ENCODE measurements at regions not wholly inside any gene's neighbourhood (a gene's known extent, or its start where the extent isn't known, plus 50 kb on each side); places are given as distances from the start of the nearest gene placed in this dataset.

GRCh38 chr4:1488831-1489638 is 82.8 kb upstream of the NKX1-1 start:
- POLR2A ChIA-PET: no interaction called here

More at GRCh38 chr4:1488831-1489638, 82.8 kb upstream of the NKX1-1 start:
- Histone ChIP-seq H3K27ac (ENCODE audit: low read length in 2 of 2) (no peak overlapping the region), H3K27me3 (replicated peaks in 1 of 4; ENCODE audit: control extremely low read depth in 1 of 4, control insufficient read depth in 3 of 4, insufficient read depth in 4 of 4, low read length in 3 of 4) (peaks cover 0 to 3% (median 0%) of the 10 kb centered on the region in 4 experiments), H3K4me2 (replicated peaks; ENCODE audit: low read depth, low read length, poor library complexity, severe bottlenecking) (no peak overlapping the region), H3K9ac (ENCODE audit: low read length) (no peak overlapping the region), H4K20me1 (ENCODE audit: control insufficient read depth, insufficient read depth, low read length, poor library complexity, severe bottlenecking) (no peaks in the 10 kb centered on the region), H2AFZ (ENCODE audit: insufficient read depth, low read depth, low read length, poor library complexity, severe bottlenecking) (no peak overlapping the region), H3K4me3 (ENCODE audit: control extremely low read depth in 1 of 5, extremely low read depth in 1 of 5, insufficient read depth in 1 of 5, low read depth in 2 of 5, low read length in 4 of 5) (no peak overlapping the region), H3K36me3 (replicated peaks in 1 of 2; ENCODE audit: control extremely low read depth in 1 of 2, control insufficient read depth in 1 of 2, extremely low read depth in 1 of 2, insufficient read depth in 2 of 2, low read length in 1 of 2) (no peaks in the 10 kb centered on the region), H3K9me3 (ENCODE audit: control extremely low read depth in 1 of 3, control insufficient read depth in 2 of 3, insufficient read depth in 1 of 3, low read length in 2 of 3) (peaks cover 0 to 48% (median 21%) of the 10 kb centered on the region in 3 donors), H3K79me2 (ENCODE audit: control insufficient read depth, insufficient read depth, low read length) (no peaks in the 10 kb centered on the region), H3K4me1 (ENCODE audit: control insufficient read depth in 2 of 2, insufficient read depth in 2 of 2, low read length in 2 of 2) (no peaks in the 10 kb centered on the region)
- ATAC-seq (ENCODE audit: low read depth) (no peak), DNase-seq (no peak)
- H3K27me3 Mint-ChIP-seq: peaks cover 1% of the 10 kb centered on the region
- H3K4me1 Mint-ChIP-seq: no peaks in the 10 kb centered on the region
- CTCF ChIA-PET: no interaction called here
- 77% methylated on average over 22 of the region's 28 CpGs for WGBS (ENCODE audit: insufficient coverage)
- TF ChIP-seq EZH2 (IDR thresholded peaks at IDR 0.05; ENCODE audit: borderline replicate concordance, insufficient read depth, low read depth, low read length, poor library complexity, severe bottlenecking): no peak
- no peak for TF ChIP-seq CTCF (IDR thresholded peaks at IDR 0.05)
- intact Hi-C loops (cut with micrococcal nuclease): no loop called here
- H3K9me3 Mint-ChIP-seq (ENCODE audit: insufficient read depth): peaks cover 13% of the 10 kb centered on the region
- no peak overlapping the region for H3K27ac Mint-ChIP-seq
- no peak overlapping the region for H3K4me3 Mint-ChIP-seq
